Heart right ventricle (tissue), 16 donors: ENCODE measurements at regions not wholly inside any gene's neighbourhood (a gene's known extent, or its start where the extent isn't known, plus 50 kb on each side); places are given as distances from the start of the nearest gene placed in this dataset.

Source experiments
- ATAC-seq, 8 donors: fragments of 200-7000 bp; cut with Tn5 transposase; one replicate each; pipeline ENCODE4 v1.9.1; 2020; ENCODE audit warnings: mild to moderate bottlenecking in 8 of 8, moderate library complexity in 8 of 8, moderate number of reproducible peaks in 1 of 8
- DNase-seq, 2 donors: peaks; one replicate each; pipeline ENCODE4 v3.0.0-alpha.2; 2020
- H3K27ac ChIP-seq, 10 donors: fragments of 200-600 bp; sonication (generic) in 2 of 10; one replicate each; pipeline versions ENCODE4 v1.5.0 to v1.8.0; 2020 to 2022; ENCODE audit warnings: mild to moderate bottlenecking in 3 of 10
- H3K27me3 ChIP-seq, 7 donors: fragments of 200-600 bp; one replicate each; pipeline ENCODE4 v1.8.0; 2021 to 2022; ENCODE audit warnings: mild to moderate bottlenecking in 2 of 7
- H3K36me3 ChIP-seq, 9 donors: fragments of 200-600 bp; sonication (generic) in 1 of 9; one replicate each; pipeline versions ENCODE4 v1.5.0 to v1.8.0; 2020 to 2022; ENCODE audit warnings: mild to moderate bottlenecking in 2 of 9
- H3K4me1 ChIP-seq, 9 donors: fragments of 200-600 bp; sonication (generic) in 1 of 9; one replicate each; pipeline versions ENCODE4 v1.5.0 to v1.8.0; 2020 to 2022; ENCODE audit warnings: mild to moderate bottlenecking in 4 of 9
- H3K4me3 ChIP-seq, 10 donors: fragments of 200-600 bp; sonication (generic) in 2 of 10; one replicate each; pipeline versions ENCODE4 v1.5.0 to v1.8.0; 2020 to 2022; ENCODE audit warnings: mild to moderate bottlenecking in 7 of 10, moderate library complexity in 2 of 10
- H3K9me3 ChIP-seq, 11 donors: fragments of 200-600 bp in 10 of 11; sonication (generic) in 2 of 11; one replicate each; pipeline versions ENCODE4 v1.5.0 to v1.8.0; 2013 to 2022; ENCODE audit warnings: mild to moderate bottlenecking in 2 of 11, control low read depth in 1 of 11, moderate library complexity in 1 of 11
- WGBS, 2 donors: extraction: QIAGEN DNeasy Blood & Tissue Kit; methylation state at CpG; one replicate each; pipeline ENCODE4 v1.1.7; 2013; ENCODE audit warnings: inconsistent platforms in 1 of 2; 5-methylcytosine and 5-hydroxymethylcytosine counted together
- intact Hi-C, 10 donors: fragments of 100-400 bp; cut with DNase I; formaldehyde crosslinking; loops; one replicate each; pipeline versions ENCODE4 v1.11.1 to v1.14.2; 2022
- TF ChIP-seq, protein P1 (sequence below), 9 donors: fragments of 200-600 bp; sonication (generic) in 2 of 9; IDR thresholded peaks; one replicate each; pipeline versions ENCODE4 v1.5.0 to v1.8.0; 2021 to 2022; ENCODE audit warnings: antibody characterized with exemption in 9 of 9, mild to moderate bottlenecking in 5 of 9, moderate library complexity in 1 of 9
- donor health status: Arrhythmogenic right ventricular cardiomyopathy.
- donor health status: ischemic (EF 13 %, LVEDD 7.1; RV severe dilation, severe dysfunction).
- donor health status: healthy with polysubstance abuse.
- donor health status: DM: no; HTN: yes; CAD: no.
- donor health status: DM: no; HTN: no; CAD: no.
- donor health status: ischemic (EF 25% LVEDD 6.9; RV normal size, moderate dysfunction).
- donor health status: ischemic (EF 25% LVEDD 5.7; RV mildly dilated, moderate dysfunction).
- donor health status: healthy.
- donor health status: DM: yes; HTN: yes; CAD: no.
- donor health status: Ischemic cardiomyopathy.
- donor health status: ischemic (EF 35%, LVEDD 5.7; RV mildly dilated, moderate dysfunction).
- donor health status: nonischemic (EF 11% LVEDD 7.7; RV severe dilation, severe dysfunction).
- donor health status: DM: yes; HTN: yes; CAD: no.
- donor health status: PGD.
- donor health status: ischemic (EF 29% LVEDD 5.4; RV normal size, mild dysfunction).
- donor health status: nonischemic (EF 23%, LVEDD 6.1; RV moderate dilation, normal function).

DNA sequence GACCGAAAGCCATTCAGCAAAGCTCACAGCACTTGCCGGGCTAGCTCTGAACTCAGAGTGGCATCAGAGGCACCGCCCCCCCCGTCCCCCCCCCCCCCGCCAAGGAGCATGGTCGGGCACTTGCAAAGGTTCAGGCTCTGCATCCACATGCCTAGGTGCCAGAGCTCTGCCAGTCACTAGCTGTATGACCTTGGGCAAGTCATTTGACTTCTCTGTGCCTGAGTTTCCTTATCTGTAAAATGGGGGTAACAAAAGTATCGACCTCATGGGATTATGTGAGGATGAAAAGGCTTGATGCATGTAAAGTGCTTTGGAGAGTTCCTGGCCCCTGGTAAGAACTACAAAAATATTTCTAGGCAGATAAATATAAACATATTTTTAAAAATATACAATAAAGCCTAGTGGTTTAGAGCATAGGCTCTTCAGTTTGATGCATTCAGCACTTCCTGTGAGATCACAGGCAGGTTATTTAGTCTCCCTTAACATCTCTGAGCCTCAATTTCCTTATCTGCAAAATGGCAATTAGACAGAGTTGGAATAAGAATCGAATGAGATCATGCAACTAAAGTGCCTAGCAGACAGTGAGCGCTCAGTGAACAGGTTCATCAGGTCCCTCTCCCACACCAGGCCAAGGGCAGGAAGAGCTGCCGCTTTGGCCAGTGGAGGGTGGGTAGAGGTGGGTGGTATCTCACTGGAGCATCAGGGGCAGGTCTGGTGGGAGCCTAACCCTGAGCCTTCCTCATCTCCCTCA lies 117.2 kb downstream of the CYLD start:
- Histone ChIP-seq H3K27ac (no peak overlapping the region), H3K9me3 (peaks cover 0 to 5% (median 0%) of the 10 kb centered on the region in 11 donors), H3K27me3 (peaks cover 0 to 3% (median 0%) of the 10 kb centered on the region in 7 donors), H3K4me3 (no peak overlapping the region), H3K36me3 (no peaks in the 10 kb centered on the region), H3K4me1 (no peaks in the 10 kb centered on the region)
- intact Hi-C loops, result no loop called here
- no peak for DNase-seq
- TF ChIP-seq, protein P1, sequence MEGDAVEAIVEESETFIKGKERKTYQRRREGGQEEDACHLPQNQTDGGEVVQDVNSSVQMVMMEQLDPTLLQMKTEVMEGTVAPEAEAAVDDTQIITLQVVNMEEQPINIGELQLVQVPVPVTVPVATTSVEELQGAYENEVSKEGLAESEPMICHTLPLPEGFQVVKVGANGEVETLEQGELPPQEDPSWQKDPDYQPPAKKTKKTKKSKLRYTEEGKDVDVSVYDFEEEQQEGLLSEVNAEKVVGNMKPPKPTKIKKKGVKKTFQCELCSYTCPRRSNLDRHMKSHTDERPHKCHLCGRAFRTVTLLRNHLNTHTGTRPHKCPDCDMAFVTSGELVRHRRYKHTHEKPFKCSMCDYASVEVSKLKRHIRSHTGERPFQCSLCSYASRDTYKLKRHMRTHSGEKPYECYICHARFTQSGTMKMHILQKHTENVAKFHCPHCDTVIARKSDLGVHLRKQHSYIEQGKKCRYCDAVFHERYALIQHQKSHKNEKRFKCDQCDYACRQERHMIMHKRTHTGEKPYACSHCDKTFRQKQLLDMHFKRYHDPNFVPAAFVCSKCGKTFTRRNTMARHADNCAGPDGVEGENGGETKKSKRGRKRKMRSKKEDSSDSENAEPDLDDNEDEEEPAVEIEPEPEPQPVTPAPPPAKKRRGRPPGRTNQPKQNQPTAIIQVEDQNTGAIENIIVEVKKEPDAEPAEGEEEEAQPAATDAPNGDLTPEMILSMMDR (IDR thresholded peaks at IDR 0.05), result no peak
- WGBS, 2 donors, result 74 to 75% methylated on average over 10 of the region's 10 CpGs
- ATAC-seq, result no peak

DNA sequence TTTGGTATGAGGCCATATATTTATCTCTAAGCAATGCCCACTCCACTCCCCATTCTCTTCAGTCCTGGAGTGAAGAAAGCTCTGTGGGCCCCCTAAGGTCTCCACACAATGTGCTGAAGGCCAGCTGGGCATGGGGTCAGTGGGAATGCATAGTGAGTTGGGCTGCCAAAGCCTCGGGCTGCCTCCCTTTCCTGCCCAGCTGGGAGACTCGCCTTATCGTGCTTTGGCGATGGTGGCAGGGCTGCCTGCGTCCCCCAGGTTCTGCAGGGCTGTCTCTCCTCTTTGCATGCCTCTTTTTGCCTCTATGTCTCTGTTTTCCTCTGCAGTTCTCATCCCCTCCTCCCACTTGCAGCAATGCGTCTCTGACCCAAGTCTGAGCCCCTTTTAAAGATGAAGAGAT lies 116.5 kb downstream of the CYLD start:
- Histone ChIP-seq H3K27me3 (peaks cover 0 to 4% (median 0%) of the 10 kb centered on the region in 7 donors), H3K9me3 (peaks cover 0 to 5% (median 0%) of the 10 kb centered on the region in 11 donors)
- WGBS, 2 donors, result 78 to 80% methylated on average over 6 of the region's 6 CpGs

GRCh38 chr16:50857881-50858280 lies 116.0 kb downstream of the CYLD start:
- peaks cover 0 to 5% (median 0%) of the 10 kb centered on the region in 11 donors for H3K9me3 ChIP-seq
- intact Hi-C loops, result no loop called here
- H3K27ac ChIP-seq, result no peak overlapping the region
- H3K27me3 ChIP-seq, result peaks cover 0 to 8% (median 0%) of the 10 kb centered on the region in 7 donors
- DNase-seq (no peak), ATAC-seq (no peak)
- no peaks in the 10 kb centered on the region for H3K36me3 ChIP-seq
- 84 to 85% methylated on average over 5 of the region's 5 CpGs for WGBS, 2 donors
- H3K4me3 ChIP-seq, result no peak overlapping the region
- TF ChIP-seq, protein P1 (IDR thresholded peaks at IDR 0.05), result no peak
- H3K4me1 ChIP-seq, result no peaks in the 10 kb centered on the region

More for the DNA sequence above, 116.5 kb downstream of the CYLD start:
- DNase-seq (no peak), ATAC-seq (no peak)
- H3K27ac ChIP-seq, result no peak overlapping the region
- H3K36me3 ChIP-seq, result no peaks in the 10 kb centered on the region
- H3K4me1 ChIP-seq, result no peaks in the 10 kb centered on the region
- intact Hi-C loops, result no loop called here
- no peak overlapping the region for H3K4me3 ChIP-seq
- TF ChIP-seq, protein P1 (IDR thresholded peaks at IDR 0.05), result no peak

GRCh38 chr16:50856991-50857390 lies 115.1 kb downstream of the CYLD start:
- TF ChIP-seq, protein P1 (IDR thresholded peaks at IDR 0.05), result no peak
- Histone ChIP-seq H3K4me3 (no peak overlapping the region), H3K36me3 (no peaks in the 10 kb centered on the region), H3K27ac (no peak overlapping the region), H3K4me1 (no peaks in the 10 kb centered on the region), H3K27me3 (peaks cover 0 to 8% (median 4%) of the 10 kb centered on the region in 7 donors), H3K9me3 (peaks cover 0 to 5% (median 0%) of the 10 kb centered on the region in 11 donors)
- intact Hi-C loops, result no loop called here
- DNase-seq, result no peak
- no peak for ATAC-seq
- 51 to 55% methylated on average over 2 of the region's 2 CpGs for WGBS, 2 donors
